ENCODE measurements at regions not wholly inside any gene's neighbourhood (a gene's known extent, or its start where the extent isn't known, plus 50 kb on each side); places are given as distances from the start of the nearest gene placed in this dataset.

DNA sequence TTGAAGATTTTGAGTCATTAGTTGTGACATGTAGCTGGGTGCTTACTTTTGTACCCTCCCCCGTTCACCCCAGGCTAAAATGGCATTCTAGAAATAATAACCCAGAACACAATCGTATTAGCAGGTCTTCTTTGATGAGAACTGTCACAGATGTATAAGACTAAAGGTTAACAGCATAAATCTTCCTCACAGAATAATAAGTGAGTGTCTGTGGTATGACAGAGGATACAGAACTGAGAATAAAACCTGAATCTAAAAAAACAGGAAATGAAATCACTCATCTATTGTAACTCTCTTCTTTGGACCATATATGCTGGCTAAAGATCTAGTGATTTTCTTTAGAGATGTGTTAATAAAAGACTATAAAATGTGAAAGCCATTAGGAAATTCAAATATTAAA lies 746.6 kb downstream of the LRFN5 start:
- TF ChIP-seq, protein P1, sequence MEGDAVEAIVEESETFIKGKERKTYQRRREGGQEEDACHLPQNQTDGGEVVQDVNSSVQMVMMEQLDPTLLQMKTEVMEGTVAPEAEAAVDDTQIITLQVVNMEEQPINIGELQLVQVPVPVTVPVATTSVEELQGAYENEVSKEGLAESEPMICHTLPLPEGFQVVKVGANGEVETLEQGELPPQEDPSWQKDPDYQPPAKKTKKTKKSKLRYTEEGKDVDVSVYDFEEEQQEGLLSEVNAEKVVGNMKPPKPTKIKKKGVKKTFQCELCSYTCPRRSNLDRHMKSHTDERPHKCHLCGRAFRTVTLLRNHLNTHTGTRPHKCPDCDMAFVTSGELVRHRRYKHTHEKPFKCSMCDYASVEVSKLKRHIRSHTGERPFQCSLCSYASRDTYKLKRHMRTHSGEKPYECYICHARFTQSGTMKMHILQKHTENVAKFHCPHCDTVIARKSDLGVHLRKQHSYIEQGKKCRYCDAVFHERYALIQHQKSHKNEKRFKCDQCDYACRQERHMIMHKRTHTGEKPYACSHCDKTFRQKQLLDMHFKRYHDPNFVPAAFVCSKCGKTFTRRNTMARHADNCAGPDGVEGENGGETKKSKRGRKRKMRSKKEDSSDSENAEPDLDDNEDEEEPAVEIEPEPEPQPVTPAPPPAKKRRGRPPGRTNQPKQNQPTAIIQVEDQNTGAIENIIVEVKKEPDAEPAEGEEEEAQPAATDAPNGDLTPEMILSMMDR (IDR thresholded peaks at IDR 0.05; ENCODE audit: low read depth, low read length, poor library complexity, severe bottlenecking): no peak
- TF ChIP-seq EZH2phosphoT487 (IDR thresholded peaks at IDR 0.05; ENCODE audit: borderline replicate concordance, low read length): no peak
